ENCODE measurements at regions not wholly inside any gene's neighbourhood (a gene's known extent, or its start where the extent isn't known, plus 50 kb on each side); places are given as distances from the start of the nearest gene placed in this dataset.

- DNase-seq (ENCODE audit: low read depth): no peak
Measured at GRCh38 chr18:78903436-78904178, 76.0 kb upstream of the SALL3 start.

- DNase-seq (ENCODE audit: low read depth): no peak
Measured at GRCh38 chr18:78904179-78904531, 75.5 kb upstream of the SALL3 start.

- no peak for DNase-seq (ENCODE audit: low read depth)
Measured at GRCh38 chr18:78905334-78905733, 74.3 kb upstream of the SALL3 start.

DNA sequence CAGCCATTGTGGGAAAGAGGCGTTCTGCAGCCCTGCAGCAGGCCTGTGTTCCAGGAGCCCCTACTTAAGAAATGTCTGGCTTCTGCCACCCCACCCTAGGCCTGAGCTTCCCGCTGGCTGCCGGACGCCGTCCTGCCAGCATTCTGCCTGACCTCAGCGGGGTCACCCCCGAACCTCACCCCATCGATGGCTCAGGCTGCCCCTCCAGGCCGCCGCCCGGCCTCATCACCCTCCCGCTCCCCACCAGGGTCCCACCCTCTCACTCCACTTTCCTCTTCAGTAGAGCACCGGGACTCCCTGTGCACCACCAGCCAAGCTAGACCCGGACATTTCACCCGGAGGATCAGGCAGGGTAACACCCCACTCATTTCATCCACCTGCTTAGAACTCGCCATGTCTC lies 73.6 kb upstream of the SALL3 start:
- DNase-seq (ENCODE audit: low read depth): no peak

GRCh38 chr18:78908462-78909260 lies 71.0 kb upstream of the SALL3 start:
- no peak for DNase-seq (ENCODE audit: low read depth)

DNA sequence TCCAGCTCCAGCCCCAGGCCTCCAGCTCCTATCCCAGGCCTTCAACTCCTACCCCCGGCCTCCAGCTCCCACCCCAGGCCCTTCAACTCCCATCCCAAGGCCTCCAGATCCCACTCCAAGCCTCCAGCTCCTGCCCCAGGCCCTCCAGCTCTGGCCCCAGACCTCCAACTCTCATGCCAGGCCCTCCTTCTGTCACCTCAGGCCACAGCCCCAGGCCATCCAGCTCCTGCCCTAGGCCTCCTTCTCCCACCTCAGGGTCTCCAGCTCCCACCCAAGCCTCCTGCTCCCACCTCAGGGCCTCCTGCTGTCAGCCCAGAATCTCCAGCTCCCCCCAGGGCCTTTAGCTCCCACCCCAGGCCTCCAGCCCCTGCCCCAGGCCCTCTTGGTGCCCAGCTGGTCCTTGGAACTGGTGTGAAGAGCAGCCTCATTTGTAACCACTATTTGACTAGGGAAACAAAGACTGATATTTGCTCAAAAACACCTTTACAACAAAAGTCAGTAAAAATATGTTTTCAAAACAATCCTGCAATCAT lies 67.8 kb upstream of the SALL3 start:
- no peak for DNase-seq (ENCODE audit: low read depth)

DNA sequence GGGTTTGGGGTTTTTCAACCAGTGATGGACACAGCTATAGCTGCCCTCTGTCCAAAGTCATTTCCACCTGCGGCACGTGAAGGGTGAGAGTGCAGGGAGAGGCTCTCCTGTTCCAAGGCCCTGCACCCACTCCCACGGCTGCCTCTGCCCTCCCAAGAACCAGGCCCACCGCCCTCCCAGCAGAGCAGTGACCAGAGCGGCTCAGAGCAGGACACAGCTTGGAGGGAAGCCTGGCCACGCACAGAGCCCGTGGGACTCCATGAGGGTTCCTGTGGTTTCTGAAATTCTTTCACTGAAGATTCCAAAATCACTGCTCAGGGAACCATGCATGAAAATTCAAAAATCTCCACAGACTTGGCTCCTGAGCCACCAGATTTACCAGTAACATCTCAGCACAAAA lies 67.3 kb upstream of the SALL3 start:
- DNase-seq (ENCODE audit: low read depth): no peak

- DNase-seq (ENCODE audit: low read depth): no peak
Measured at GRCh38 chr18:78912844-78913243, 66.8 kb upstream of the SALL3 start.

- no peak for DNase-seq (ENCODE audit: low read depth)
Measured at GRCh38 chr18:78913395-78913794, 66.2 kb upstream of the SALL3 start.

DNA sequence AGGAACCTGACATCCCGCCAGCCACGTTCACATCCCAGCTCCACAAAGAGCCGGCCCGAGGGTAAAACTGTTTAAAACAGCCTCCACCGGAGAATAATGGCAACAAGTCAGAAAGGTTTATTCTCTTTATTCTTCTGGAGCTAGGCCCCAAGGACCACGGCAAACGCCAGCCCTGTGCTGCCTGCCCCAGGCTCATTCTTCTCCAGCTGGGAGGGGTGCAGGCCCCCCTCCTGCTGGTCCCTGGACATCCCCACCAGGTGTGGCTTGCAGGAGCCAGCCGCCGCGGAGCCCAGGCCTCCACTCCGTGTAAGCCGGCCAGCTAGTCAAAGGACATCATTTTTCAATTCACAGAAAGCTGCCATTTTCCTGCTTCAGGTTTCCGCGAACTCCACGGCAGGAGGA lies 65.8 kb upstream of the SALL3 start:
- DNase-seq (ENCODE audit: low read depth): no peak

DNA sequence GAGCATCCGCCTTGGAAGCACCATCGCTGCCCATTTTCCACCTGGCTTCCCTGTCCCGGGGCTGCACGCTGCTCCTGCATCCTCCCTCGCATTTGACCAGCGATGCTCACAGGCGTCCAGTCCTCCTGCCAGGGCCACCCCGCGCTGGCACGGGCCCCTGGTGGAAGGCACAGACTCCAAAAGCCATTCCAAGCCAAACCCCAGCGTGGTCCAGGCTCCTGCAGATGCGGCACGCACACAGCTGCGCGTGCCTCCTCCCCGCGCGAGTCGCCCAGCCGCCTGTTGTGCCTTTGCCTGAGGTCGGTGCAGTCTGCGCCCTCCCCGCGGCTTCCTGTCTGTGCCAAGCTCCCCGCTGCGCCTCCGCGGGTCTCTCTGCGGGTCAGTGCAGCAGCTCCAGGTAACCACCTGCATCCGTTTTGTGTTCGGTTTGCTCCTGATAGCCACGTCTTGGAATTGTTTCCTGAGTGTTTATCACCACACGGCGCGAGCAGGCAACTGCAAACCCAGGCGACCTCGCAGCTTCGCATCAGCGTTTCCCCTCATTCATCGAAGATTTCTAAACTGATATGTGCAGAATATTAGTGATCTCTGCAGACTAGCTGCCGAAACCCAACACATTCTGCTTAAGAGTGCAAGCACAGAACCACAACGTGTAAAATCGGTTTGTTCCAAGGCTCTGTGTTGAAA lies 65.2 kb upstream of the SALL3 start:
- no peak for DNase-seq (ENCODE audit: low read depth)

- DNase-seq (ENCODE audit: low read depth): no peak
Measured at GRCh38 chr18:78915446-78916008, 64.1 kb upstream of the SALL3 start.

DNA sequence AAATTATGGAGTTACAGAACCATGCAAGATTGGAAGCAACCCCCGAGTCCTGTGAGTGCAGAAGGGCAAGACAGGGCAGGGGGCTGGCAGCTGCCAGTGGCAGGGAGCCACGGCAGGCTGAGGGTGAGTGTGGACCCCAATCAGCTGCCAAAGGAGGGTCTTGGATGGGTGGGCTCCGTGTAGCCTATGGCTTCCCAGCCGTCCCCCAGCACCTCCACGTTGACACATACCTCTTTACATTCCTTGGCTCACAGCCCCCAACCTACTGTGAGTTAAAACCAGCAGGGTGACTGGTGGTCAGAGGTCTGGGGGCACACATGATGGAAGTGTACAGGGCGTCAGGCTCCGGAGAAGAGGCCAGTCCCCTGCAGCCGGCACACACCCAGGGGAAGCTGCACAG lies 60.9 kb upstream of the SALL3 start:
- DNase-seq (ENCODE audit: low read depth): no peak

DNA sequence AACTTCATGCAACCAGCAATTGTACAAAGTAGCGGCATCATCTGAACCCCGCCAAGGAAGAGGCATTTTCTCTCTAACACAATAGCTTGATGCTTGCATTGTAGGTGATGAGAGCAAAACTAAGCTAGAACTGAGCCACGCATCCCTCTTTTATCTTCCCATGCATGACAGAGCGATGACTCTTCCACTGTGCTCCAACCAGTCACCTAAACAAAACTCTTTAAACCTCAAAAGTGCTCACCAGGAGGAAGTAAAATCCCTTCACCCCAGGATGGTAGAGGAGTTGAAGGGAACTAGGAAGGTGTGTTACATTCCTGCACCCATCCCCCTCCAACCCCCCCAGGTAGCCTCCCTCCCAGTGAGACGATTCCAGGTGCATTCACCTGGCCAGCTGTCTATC lies 59.7 kb upstream of the SALL3 start:
- DNase-seq (ENCODE audit: low read depth): no peak

GRCh38 chr18:78920456-78921138 lies 59.0 kb upstream of the SALL3 start:
- DNase-seq (ENCODE audit: low read depth): no peak

DNA sequence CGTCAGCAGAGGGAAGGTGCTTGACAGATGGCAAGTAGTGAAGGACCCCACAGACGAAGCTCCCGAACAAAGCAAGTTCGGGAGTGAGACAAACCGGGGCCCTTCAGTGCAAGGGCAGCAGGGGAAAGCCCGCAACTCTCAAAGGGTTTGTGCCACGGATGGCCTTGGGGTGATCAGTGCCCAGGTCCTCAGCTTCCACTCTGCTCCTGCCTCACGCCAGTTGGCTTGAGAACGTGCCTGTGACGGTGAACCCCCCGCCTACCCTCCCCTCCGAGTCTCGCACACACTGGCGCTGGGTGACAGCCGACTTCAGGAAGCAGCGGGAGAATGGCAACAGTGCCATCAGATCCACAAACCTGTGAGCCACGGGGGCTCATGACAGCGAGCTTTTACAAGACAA lies 56.8 kb upstream of the SALL3 start:
- no peak for DNase-seq (ENCODE audit: low read depth)

- DNase-seq (ENCODE audit: low read depth): no peak
Measured at GRCh38 chr18:78924301-78924700, 55.3 kb upstream of the SALL3 start.

DNA sequence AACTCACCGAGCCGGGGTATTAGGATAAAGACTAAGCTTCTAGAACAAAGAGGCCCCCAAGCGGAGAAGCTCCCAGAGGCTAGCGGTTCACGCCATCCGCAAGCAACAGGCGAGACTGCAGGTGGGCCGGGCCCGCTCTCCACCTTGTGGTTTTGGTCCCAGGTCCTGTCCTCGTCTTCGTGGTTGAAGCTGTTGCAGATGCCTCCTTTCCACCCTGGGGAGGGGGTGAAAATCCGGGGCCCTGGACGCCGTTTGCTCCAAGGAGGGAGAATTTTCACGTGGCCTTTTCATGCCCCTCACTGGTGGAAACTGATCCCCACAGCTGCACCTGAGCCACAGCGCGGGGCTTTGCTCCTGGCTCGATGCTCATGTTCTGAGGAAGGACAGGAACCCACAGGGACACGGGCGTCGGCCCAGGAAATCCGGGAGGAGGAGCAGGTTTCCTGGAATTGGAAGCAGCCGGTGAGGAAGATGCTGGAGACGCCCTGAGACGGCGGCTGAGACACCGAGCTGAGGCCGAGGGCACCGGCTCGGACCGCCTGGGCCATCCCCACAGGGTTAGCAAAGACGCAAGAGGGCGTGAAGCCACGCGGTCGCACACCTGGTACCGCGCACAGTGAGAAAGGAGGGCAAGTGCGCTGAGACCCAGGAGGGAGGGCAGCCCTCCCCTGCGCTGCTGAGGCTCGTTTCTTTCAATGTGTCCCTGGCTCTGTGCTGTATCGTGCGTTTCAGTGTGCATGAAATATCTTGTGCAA lies 54.7 kb upstream of the SALL3 start:
- no peak for DNase-seq (ENCODE audit: low read depth)

DNA sequence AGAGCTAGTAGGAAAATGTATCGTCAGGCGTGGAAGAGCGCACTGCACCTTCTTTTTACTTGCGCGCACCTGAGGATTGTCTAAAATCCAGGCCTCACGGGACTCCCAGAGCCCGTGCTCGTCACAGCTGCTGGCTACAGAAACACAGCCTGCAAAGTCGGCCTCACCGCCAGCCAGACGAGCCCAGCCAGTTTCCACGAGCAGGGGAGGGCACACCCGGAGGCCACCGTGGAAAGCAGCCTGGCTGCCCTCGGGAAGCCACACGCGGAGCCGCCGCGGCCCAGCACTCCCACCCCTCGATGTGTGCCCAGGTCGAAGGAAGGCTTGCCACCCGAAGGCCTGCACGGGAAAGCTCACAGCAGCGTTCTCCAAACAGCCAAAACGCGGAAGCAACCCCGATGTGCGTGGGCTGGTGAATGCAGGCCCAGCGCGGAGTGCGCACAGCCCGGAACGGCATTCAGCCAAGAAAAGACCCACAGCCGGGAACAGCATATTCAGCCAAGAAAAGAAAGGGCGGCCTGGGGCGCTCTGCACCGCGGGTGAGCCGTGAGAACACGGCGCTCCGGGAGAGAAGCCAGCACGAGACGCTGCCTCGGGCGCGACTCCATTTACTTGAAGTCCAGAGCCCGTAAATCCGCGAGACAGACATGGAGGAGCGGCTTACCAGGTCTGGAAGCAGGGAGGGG lies 53.9 kb upstream of the SALL3 start:
- no peak for DNase-seq (ENCODE audit: low read depth)

DNA sequence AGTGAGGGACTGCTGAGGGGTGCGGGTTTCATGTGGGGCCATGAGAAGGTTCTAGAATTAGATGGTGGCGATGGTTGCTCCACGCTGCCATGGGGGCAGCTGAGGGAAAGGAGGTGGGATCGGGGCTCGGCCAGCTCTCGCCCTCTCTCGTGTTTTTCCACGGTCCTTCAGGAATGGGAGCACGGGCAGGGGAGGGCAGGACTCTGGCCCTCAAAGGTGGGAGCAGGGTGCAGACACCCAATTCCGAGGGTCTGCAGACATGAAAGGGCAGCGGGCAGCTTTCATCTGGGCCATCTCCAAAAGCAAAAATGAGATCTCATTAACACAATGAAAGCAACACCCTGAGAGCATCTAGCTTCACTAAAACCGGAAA lies 53.4 kb upstream of the SALL3 start:
- no peak for DNase-seq (ENCODE audit: low read depth)

- DNase-seq (ENCODE audit: low read depth): no peak
Measured at GRCh38 chr18:78927156-78927555, 52.5 kb upstream of the SALL3 start.
